Mucosa of rectum (tissue), 2 donors: ENCODE measurements at regions not wholly inside any gene's neighbourhood (a gene's known extent, or its start where the extent isn't known, plus 50 kb on each side); places are given as distances from the start of the nearest gene placed in this dataset.

Experiments
- H3K27ac ChIP-seq, 2 donors: one replicate each; pipeline ENCODE4 v1.7.0; 2013; ENCODE audit warnings: inconsistent platforms in 2 of 2, low read depth in 2 of 2, low read length in 2 of 2
- H3K27me3 ChIP-seq, 2 donors: one replicate each; pipeline ENCODE4 v1.7.0; 2013; ENCODE audit warnings: low read length in 2 of 2; ENCODE audit not compliant: control insufficient read depth in 2 of 2, insufficient read depth in 2 of 2
- H3K36me3 ChIP-seq, 2 donors: one replicate each; pipeline ENCODE4 v1.7.0; 2013; ENCODE audit warnings: low read length in 2 of 2; ENCODE audit not compliant: control insufficient read depth in 2 of 2, insufficient read depth in 2 of 2
- H3K4me1 ChIP-seq, 2 donors: one replicate each; pipeline ENCODE4 v1.7.0; 2013; ENCODE audit warnings: low read length in 2 of 2, mild to moderate bottlenecking in 1 of 2; ENCODE audit not compliant: control insufficient read depth in 2 of 2, insufficient read depth in 2 of 2
- H3K4me3 ChIP-seq, 2 donors: one replicate each; pipeline ENCODE4 v1.7.0; 2013; ENCODE audit warnings: low read length in 2 of 2
- H3K9ac ChIP-seq, 2 donors: one replicate each; pipeline ENCODE4 v1.7.0; 2013; ENCODE audit warnings: low read length in 2 of 2, low read depth in 1 of 2, mild to moderate bottlenecking in 1 of 2
- H3K9me3 ChIP-seq, 2 donors: one replicate each; pipeline ENCODE4 v1.7.0; 2013; ENCODE audit warnings: low read length in 2 of 2; ENCODE audit not compliant: control insufficient read depth in 2 of 2
- donor health status: healthy.
- donor health status: Normal muscosa, but diverticular disease.

DNA sequence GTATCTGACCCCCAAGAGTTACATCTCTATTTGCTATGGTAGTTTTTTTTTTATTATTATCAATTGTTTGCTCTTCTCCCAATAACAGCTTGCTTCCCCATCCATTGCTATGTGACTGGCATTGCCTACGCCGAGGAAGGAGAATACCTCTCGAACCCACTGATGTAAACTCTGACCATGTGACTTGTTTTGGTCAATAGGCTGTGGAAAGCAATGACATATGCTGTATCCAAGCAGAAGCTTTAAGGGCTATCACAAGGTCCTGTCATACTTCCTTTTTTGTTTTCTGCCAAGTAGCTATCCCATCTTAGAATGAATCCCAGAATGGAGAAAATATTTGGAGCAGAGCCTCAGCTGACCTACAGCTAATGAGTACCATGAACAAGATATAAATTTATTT is 111.0 kb upstream of the FRMD4B start:
- H3K27me3 ChIP-seq, result no peaks in the 10 kb centered on the region
- no peaks in the 10 kb centered on the region for H3K9me3 ChIP-seq
- no peaks in the 10 kb centered on the region for H3K4me1 ChIP-seq
- H3K27ac ChIP-seq, result no peak overlapping the region
- H3K4me3 ChIP-seq, result no peak overlapping the region
- no peak overlapping the region for H3K9ac ChIP-seq
- H3K36me3 ChIP-seq, result no peaks in the 10 kb centered on the region

DNA sequence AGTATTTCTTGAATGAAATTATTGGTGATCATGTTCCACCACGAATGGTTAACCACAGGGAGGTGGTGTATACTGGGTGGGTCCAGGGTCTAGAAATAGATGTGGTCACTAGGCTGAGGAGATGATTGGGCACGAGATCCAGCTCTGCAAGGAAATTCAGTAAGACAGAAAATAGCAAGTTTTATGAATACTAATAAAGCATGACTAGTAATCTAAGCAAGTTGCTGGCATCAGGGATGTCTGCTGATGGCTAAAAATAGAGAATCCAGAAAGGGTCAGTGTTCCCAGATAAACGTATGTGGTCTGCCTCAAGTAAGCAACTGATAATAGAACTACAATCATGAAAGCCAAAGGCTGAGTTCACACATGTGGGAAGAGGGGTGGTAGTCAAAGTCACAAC is 108.3 kb upstream of the FRMD4B start:
- Histone ChIP-seq H3K4me3 (no peak overlapping the region), H3K9me3 (no peaks in the 10 kb centered on the region), H3K27me3 (no peaks in the 10 kb centered on the region), H3K36me3 (no peaks in the 10 kb centered on the region), H3K27ac (no peak overlapping the region), H3K4me1 (no peaks in the 10 kb centered on the region), H3K9ac (no peak overlapping the region)

DNA sequence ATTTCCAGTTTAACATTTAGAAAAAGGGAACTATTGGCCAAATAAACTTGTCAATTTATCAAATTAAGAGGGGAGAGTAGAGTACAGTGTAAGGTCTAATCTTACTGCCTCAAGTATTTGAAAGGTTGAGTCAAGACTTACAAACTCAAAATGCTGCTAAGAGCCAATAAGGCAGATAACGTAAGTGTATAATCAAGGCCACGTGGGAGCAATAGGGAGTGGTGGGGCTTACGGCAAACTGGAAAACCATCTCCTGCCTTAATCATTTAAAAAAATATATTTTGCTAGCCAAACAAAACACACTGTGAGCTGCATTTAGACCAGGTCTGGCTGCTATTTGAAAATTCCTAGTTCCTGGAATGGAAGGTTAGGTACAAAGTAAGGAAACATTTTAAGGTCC is 107.3 kb upstream of the FRMD4B start:
- Histone ChIP-seq H3K36me3 (no peaks in the 10 kb centered on the region), H3K27ac (no peak overlapping the region), H3K9me3 (no peaks in the 10 kb centered on the region), H3K4me1 (no peaks in the 10 kb centered on the region), H3K9ac (no peak overlapping the region), H3K4me3 (no peak overlapping the region), H3K27me3 (no peaks in the 10 kb centered on the region)

DNA sequence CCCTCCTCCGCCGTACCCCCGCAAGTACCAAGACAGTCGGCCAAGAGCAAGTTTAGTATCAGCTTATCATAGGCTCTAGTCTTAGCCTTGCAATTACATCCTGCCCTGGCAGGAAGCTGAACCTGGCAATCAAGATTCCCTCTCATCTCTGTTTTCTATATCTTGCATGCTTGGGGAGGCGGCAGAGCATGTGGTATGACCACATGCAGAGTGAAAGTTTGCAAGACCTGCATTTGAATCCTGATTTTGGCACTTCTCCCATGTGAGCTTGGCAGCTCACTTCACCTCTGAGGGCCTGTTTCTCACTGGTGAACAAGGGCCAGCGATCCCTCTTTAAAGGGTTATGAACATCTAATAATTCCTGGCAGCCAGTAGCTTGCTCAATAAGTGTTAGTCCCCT is 106.1 kb upstream of the FRMD4B start:
- no peaks in the 10 kb centered on the region for H3K9me3 ChIP-seq
- no peaks in the 10 kb centered on the region for H3K36me3 ChIP-seq
- H3K9ac ChIP-seq, result no peak overlapping the region
- no peaks in the 10 kb centered on the region for H3K27me3 ChIP-seq
- no peaks in the 10 kb centered on the region for H3K4me1 ChIP-seq
- H3K4me3 ChIP-seq, result no peak overlapping the region
- no peak overlapping the region for H3K27ac ChIP-seq

DNA sequence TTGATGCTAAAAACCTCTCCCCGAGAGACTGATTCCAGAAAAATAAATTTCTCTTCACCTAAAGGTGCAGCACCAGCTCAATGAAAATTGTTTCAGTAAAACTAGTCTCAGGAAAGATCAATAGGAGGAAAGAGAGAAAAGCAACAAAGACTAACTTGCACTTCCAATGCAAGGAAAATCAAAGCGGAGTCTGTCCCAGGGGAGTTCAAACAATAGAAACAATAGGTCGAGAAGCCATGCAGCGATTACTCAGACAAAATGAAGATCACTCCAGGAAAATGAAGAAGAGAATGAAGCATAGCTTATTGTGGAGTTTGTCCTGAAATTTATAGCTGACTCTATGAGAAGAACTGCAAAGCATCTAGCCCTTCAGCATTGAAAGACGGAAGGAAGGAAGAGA is 105.1 kb upstream of the FRMD4B start:
- no peak overlapping the region for H3K27ac ChIP-seq
- H3K9me3 ChIP-seq, result no peaks in the 10 kb centered on the region
- H3K4me3 ChIP-seq, result no peak overlapping the region
- no peaks in the 10 kb centered on the region for H3K27me3 ChIP-seq
- no peaks in the 10 kb centered on the region for H3K36me3 ChIP-seq
- no peaks in the 10 kb centered on the region for H3K4me1 ChIP-seq
- no peak overlapping the region for H3K9ac ChIP-seq

DNA sequence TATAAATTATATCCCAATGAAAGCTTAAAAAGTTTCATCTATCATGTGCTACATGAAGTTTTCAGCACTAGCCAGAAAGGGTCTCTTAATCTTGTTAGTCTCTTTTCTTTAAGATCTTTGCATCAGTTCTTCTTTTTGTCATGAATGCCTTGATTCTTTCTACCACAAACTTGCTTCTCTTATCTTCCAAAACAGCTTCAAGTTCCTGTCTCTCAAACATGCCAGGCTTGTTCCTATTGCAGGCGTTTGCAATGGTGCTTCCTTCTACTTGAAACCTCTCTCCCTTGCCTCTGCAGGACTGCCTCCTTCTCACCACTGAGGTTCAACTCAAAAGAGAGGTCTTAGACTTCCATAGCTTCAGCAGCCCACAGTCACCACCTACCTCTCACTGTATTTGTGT is 104.3 kb upstream of the FRMD4B start:
- Histone ChIP-seq H3K9me3 (no peaks in the 10 kb centered on the region), H3K36me3 (no peaks in the 10 kb centered on the region), H3K27ac (no peak overlapping the region), H3K4me1 (no peaks in the 10 kb centered on the region), H3K27me3 (no peaks in the 10 kb centered on the region), H3K4me3 (no peak overlapping the region), H3K9ac (no peak overlapping the region)

DNA sequence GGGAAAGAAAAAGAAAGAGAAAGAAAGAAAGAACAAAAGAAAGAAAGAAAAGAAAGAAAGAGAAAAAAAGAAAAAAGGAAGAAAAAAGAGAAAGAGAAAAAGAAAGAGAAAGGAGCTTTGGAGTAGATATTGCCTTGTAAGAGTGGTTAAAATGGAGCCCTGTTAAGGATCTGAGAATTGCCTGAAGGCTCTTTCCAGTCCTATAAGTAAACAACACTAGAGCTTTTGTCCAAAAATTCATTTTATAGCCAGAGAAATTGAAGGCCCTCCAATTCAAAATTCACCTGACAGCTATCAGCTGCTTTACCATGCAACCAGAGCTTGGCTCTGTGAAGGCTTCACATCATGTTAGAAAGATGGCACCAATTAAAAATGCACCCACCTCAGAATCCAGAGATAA is 102.1 kb upstream of the FRMD4B start:
- Histone ChIP-seq H3K27me3 (no peaks in the 10 kb centered on the region), H3K9ac (no peak overlapping the region), H3K4me1 (no peaks in the 10 kb centered on the region), H3K36me3 (no peaks in the 10 kb centered on the region), H3K4me3 (no peak overlapping the region), H3K9me3 (no peaks in the 10 kb centered on the region), H3K27ac (no peak overlapping the region)

DNA sequence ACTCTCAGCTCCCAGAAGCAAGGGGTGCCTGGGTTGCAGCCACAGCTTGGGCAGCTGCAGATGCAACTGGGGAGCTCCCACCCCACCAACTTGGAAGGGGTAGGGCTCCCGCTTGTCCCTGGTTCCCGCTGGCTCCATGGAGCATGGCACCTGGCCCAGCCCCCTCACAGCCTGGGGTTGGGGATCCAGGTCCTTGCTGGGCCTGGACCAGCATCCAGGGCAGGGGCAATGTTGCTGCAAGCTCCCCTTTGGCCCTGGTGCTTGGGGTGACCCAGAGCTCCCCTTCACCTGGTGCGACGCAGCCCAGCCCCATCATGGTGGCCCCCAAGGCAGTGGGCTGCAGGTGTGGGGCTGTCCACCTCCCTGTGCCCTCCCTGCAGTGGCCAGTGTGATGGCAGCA is 99.6 kb upstream of the FRMD4B start:
- Histone ChIP-seq H3K27ac (no peak overlapping the region), H3K9me3 (no peaks in the 10 kb centered on the region), H3K36me3 (no peaks in the 10 kb centered on the region), H3K27me3 (no peaks in the 10 kb centered on the region), H3K9ac (no peak overlapping the region), H3K4me1 (no peaks in the 10 kb centered on the region), H3K4me3 (no peak overlapping the region)

DNA sequence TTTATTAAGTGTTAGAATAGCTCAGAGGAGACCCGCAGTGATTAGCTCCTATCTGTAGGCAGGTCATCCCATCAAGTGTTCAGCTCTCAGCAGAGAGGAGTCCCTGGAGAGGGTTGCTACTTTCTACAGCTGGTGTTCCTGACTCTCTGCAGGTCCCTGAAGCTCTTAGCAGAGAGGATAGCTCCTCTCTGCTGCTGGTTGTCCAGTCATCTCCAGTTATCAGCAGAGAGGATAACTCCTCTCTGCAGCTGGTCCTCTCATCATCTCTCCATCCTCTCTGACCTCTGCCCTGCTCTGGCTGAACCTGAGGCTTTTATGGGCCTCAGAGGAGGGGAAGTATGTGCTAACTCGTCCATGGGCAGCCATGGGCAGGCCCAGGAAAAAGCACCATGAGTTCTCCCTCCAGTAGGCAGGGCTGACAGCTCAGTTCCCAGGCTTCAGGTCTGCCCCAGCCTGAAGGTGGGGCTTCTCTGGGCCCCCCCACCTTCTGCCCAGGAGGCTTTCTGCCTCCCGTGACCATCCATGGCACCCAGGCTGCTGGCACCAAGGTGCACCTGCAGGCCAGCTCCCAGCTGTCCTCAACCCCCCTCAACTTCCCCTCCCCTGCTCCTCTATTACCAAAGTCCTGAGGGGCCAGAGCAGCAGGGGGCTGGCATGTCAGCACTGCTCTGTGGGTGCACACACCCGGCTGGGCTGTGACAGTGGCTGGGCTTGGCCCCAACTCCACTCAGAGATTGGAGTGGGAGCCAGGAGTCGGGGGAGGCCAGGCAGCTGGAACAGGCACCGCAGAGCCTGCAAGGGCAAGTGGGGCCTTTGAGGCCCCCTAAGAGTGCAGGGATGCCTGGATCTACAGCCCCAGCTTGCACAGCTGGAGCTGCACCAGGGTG is 98.9 kb upstream of the FRMD4B start:
- no peaks in the 10 kb centered on the region for H3K27me3 ChIP-seq
- H3K9me3 ChIP-seq, result no peaks in the 10 kb centered on the region
- H3K4me1 ChIP-seq, result no peaks in the 10 kb centered on the region
- no peak overlapping the region for H3K9ac ChIP-seq
- H3K36me3 ChIP-seq, result no peaks in the 10 kb centered on the region
- no peak overlapping the region for H3K4me3 ChIP-seq
- no peak overlapping the region for H3K27ac ChIP-seq

DNA sequence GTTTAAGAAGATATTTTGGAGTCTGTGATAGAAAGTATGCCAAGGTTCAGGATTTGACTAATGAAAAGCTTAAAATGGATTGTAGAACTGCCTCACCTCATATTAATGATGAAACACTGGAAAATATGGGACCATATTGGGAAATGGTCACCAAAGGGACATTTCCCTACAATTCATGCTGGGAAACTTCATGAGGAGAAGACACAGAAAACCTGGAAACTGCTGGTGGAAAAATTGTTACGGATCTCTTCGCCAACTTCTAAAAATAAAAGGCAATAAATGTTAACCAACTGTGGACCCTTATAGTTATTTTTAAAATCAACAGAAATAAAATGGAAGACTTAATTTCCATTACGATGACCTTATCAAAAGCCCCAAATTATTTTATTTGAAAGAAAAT is 97.6 kb upstream of the FRMD4B start:
- no peaks in the 10 kb centered on the region for H3K27me3 ChIP-seq
- no peak overlapping the region for H3K9ac ChIP-seq
- H3K9me3 ChIP-seq, result no peaks in the 10 kb centered on the region
- H3K36me3 ChIP-seq, result no peaks in the 10 kb centered on the region
- H3K4me3 ChIP-seq, result no peak overlapping the region
- H3K27ac ChIP-seq, result no peak overlapping the region
- H3K4me1 ChIP-seq, result no peaks in the 10 kb centered on the region
